Lung microvascular endothelial cell (primary cell): ENCODE measurements at regions not wholly inside any gene's neighbourhood (a gene's known extent, or its start where the extent isn't known, plus 50 kb on each side); places are given as distances from the start of the nearest gene placed in this dataset.

Experiments used
- DNase-seq, 2 donors: peaks; one replicate each; pipeline versions ENCODE4 v3.0.0 to v3.0.0-alpha.2; 2010; ENCODE audit warnings: low read depth in 2 of 2

DNA sequence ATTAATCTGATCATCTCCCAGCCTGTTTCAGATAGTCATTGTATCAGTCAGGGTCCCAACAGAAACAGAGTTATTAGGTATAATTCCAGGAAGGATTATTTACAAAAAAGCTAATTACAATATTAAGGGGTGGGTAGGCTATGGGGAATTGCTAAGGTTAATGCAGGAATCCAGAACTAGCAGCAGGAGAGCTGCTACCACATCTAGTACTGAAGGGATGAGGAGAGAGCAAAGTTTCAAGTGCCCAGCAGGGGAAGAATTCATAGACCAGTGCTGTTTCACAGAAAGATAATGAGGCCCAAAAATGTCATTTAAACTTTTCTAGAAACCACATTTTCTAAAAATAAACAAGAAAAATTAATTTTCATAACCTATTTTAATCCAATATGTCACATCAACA, 284.2 kb downstream of the HACE1 start:
- DNase-seq, result no peak

- DNase-seq, result no peak
Observed at GRCh38 chr6:104574135-104574750, 285.5 kb downstream of the HACE1 start.

DNA sequence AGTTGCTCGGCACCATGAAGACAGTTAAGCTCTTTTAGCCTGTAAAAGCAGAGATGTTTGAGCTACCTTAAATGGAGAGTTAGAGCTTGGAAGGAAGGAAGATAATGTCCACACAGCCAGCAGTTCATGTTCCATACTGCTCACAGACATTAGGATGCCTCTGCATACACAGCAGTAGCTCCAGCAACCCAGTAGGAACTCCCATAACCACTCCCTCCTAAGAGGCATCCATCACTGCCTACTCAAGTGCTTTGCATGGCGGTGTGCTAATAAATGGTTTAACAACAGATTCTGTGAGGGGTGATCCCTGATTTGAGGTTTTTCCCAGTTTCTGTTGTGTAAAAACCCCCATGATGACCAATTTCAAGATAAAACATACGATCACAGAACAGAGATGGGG, 286.4 kb downstream of the HACE1 start:
- DNase-seq, result peak in 1 of 2 donors; percentile 20

DNA sequence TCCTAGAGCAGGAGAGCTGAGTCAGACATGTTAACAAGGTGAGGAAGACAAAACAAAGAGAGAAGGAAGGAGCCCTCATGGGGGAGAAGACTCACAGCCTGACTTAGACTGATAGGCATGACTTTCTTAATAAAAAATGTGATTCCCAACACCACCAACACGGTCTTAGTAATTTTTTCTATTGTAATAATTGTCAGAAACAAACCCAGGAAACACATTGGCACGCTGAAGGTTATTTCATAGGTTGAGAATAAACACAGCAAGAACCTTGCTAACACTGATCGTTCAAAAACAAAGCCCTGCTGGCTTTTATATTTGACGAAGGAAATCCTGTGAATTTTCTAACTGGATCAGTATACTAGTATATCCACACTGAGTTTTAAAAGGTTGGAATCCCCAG, 286.8 kb downstream of the HACE1 start:
- DNase-seq, result peak; percentile 29 to 70

DNA sequence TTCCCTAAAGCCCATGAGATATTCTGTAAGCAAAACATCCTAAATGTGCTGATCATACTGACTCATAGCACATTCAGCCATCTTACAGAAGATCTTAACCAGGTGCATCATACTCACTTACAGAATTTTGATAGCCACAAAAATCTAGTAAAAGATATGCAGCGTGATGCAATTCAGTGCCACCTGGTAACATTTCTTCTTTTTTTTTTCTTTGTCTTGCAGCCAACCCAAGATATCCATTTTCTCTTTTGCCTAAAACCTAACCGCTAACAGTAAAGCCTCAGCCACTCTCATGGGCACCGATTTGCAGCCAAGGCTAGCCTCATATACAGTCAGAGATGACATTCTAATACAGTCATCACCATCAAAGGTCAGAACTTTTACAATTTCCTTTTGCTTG, 293.3 kb downstream of the HACE1 start:
- DNase-seq, result peak; percentile 20 to 56

DNA sequence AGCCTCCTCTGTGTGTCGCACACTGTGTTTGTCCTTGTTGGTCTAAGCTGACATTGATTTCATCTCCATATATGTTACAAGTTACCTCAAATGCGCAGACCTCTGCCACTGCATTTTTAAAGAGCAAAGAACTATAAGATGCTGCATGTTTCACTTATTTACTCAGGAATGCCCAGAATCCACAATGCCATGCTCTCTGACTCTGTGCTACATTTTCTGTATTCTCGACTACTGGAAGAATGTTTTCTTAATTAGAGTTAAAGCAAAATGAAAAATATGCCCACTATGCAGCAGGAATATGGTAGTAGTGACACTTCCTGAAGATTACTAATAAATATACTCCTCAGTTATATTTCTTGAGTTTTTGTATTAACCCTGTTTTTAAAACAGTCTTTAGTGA, 296.4 kb downstream of the HACE1 start:
- no peak for DNase-seq

DNA sequence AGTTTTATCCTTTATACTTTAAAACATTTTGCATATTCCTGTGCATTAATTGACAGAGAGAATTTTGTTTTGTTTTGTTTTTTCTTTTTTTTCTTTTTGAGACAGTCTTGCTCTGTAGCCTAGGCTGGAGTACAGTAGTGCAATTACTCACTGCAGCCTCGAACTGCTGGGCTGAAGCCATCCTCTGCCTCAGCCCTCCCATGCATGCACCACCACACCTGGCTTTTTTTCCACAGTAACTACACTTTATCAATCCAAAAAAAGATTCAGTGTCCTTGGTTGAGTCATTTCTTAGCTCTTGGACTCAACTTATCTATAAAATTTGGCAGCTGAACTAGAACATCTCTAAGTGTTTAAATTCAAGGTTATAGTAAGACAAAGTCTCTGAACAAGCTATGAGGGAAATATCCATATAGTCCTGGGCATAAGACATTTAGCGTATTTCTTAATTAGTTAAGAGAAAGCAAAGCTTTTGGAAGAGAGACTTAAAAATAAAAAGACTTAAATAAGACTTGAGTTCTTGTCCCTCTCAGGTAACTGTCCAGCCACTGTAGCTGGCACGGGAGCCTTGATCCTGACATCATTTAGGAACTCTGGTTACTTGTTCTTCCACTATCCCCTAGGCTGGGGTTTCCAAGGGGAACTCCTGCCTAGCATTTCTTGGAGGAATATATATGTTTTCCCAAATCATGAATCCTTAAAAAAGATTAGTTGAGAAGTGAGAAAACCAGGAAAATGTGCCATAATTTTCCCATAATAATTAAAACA, 300.1 kb downstream of the HACE1 start:
- no peak for DNase-seq

- DNase-seq, result no peak
Observed at GRCh38 chr6:104558746-104559145, 301.0 kb downstream of the HACE1 start.

GRCh38 chr6:104548297-104548696, 311.4 kb downstream of the HACE1 start:
- DNase-seq, result no peak

- DNase-seq, result no peak
Observed at GRCh38 chr6:104541411-104541810, 318.3 kb downstream of the HACE1 start.

DNA sequence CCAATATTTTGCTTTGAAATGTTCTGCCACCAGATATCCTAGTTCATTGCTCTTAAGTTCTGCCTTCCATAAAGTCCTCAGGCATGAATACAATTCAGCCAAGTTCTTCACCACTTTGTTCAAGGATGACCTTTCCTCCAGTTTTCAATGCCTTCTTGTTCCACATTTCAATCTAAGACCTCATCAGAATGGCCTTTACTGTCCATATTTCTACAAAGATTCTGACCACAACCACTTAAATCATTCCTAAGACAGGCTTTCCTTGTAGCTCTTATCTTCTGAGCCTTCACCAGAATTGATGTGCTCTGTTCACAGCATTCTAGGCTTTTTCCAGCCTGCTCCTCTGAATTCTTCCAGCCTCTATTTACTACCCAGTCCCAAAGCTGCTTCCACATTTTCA, 319.0 kb downstream of the HACE1 start:
- DNase-seq, result no peak

DNA sequence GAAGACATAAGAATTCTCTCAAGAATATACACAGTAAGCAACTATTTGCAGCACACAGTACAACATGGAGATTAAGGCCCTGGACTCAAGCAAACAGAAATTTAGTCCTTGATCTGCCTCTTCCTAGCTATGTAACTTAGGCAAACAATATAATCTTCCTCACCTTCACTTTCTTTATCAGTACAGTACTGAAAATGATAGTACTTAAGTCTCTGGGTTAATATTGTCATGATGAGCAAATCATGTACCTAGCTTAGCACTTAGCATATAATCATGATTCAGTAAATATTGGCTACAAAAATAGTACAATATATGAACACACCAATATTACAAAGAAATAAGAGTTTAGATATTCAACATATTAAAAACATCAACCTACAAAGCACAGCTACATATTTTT, 320.5 kb downstream of the HACE1 start:
- no peak for DNase-seq

DNA sequence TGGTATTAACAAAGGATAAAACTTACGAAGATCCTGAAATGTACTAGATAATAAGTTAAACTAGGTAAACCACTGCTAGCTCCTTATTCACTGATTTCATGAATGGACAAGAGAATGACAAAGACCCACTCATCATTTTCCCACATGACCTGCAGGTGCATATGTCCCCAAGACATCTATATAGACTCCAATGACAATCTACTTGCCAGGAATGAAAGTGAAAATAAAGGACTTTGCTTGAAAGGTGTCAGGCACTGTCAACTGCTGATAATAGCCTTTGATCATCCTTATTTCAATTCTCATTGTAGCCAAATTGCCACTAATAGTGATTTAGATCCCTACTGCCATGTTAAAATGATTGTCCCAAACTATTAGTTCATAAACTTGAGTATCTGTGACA, 321.8 kb downstream of the HACE1 start:
- no peak for DNase-seq

GRCh38 chr6:104537180-104537579, 322.5 kb downstream of the HACE1 start:
- DNase-seq, result peak; percentile 19 to 86

GRCh38 chr6:104532462-104532861, 327.3 kb downstream of the HACE1 start:
- DNase-seq, result no peak

DNA sequence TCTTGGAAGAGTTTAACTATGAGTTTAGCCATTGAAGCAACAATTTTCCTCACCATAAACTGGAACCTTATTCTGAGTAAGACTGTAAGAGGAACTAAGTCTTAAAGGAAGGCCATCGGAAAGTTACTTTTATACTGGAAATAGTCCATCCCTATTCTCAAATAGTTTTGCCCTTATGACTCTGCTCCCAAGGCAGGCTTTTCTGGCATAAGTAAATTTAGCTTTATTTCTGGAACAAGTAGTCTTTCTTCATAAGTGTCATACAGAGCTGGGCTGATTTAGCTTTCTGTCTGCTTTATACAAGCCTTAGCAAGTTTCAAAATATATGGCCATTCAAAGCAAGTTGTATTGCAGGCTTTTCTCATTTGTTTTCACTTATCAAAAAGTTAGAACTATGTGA, 328.1 kb downstream of the HACE1 start:
- DNase-seq, result no peak

DNA sequence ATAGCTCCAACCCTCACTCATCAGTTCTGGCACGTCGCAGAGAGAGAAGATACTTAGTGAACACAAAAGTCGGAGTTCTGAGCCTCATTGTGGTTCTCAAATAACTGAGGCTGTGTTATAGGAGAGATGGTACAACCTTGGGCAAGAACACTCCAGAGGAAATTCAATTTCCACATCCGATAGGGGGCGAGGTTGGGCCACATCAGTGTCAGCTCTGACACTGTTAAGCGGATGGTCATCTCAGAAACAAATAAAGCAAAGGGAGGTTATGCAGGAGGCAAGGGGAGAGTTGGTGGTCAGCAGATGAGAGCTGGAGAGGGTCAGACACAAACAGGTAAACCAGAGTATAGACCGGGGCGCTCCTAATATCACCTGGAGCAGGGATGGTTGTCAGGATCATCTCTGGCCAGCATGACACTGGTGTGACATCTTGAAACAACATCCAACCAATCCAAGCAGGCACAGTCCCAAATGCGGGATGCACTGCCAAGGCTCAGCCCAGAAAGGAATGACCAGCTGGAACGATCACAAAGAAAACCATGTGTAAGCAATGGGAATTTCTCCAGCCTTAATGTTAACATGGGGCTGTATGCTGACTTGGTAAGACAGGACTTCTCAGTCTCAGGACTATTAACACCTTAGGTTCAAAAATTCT, 331.8 kb downstream of the HACE1 start:
- peak; percentile 60 to 73 for DNase-seq

DNA sequence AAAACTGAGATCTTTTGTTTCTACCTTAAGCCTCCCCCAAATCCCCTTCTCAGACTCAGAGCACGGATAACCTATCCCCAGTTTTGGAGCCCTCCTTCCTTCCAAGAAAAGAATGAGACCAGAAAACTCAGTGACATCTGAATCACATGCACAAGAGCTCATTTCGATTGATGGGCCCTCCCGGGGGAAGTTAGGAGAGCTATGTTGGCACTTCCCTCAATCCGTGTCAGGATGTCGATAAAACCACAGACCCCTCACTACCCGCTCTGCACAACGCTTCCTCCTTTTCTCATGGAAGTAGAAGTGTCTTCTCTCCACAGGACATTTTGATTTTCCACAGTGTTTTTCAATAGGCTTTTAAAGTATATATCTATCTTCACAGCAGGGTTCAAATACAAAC, 332.4 kb downstream of the HACE1 start:
- no peak for DNase-seq

GRCh38 chr6:104526376-104526775, 333.3 kb downstream of the HACE1 start:
- DNase-seq, result no peak

DNA sequence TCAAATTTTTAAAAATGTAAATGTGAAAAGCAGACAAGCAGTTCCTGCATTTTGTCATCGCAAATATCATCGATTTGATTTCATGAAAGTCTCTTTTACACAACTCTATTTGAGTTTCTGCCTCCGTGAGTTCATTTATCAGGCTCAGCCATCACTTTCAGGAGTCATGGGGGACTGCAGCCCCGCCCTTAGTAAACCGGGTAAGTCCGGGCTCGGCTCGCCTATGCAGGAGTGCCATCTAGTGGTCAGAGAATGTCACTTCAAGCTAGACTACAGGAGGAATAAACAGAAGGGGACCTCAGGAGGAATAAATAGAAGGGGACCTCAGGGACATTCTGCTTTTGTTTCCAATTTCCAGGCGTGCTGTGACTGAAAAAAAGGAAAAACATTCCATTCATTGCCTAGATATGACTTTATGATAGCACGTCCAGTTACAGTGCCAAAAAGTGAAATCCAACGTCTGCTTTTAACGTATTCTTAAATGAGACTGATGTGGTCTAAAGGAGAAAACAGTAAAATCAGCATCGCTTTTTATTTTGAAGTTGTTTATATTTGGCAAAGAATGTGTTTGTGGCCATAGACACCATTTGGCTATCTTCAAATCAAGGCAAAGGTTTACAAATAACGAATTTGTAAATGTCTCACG, 333.9 kb downstream of the HACE1 start:
- DNase-seq, result peak; percentile 85 to 87

- DNase-seq, result peak in 1 of 2 donors; percentile 43
Observed at GRCh38 chr6:104522533-104522932, 337.2 kb downstream of the HACE1 start.

GRCh38 chr6:104521176-104521575, 338.5 kb downstream of the HACE1 start:
- DNase-seq, result no peak
